H9 (cell line): ENCODE measurements at regions not wholly inside any gene's neighbourhood (a gene's known extent, or its start where the extent isn't known, plus 50 kb on each side); places are given as distances from the start of the nearest gene placed in this dataset.

ENCODE experiments used
- DNase-seq: peaks from one replicate; pipeline ENCODE4 v3.0.0-alpha.2; 2017
- H2AFZ ChIP-seq: one replicate; pipeline ENCODE4 v1.6.1; 2013; ENCODE audit warnings: mild to moderate bottlenecking, low read length, control low read depth, moderate library complexity
- H2AK5ac ChIP-seq: 2 replicates; pipeline ENCODE4 v1.6.1; 2013; ENCODE audit warnings: low read length, control low read depth, mixed read lengths; ENCODE audit not compliant: insufficient read length
- H2BK120ac ChIP-seq: one replicate; pipeline ENCODE4 v1.6.1; 2013; ENCODE audit warnings: low read depth, mild to moderate bottlenecking, low read length, control low read depth, inconsistent platforms; ENCODE audit not compliant: poor library complexity, severe bottlenecking
- H2BK12ac ChIP-seq: 2 replicates; pipeline ENCODE4 v1.6.1; 2013; ENCODE audit warnings: low read length, control low read depth, mixed read lengths, low read depth; ENCODE audit not compliant: insufficient read length
- H2BK15ac ChIP-seq: 2 replicates; pipeline ENCODE4 v1.6.1; 2013; ENCODE audit warnings: low read depth, low read length, control low read depth
- H2BK20ac ChIP-seq: one replicate; pipeline ENCODE4 v1.6.1; 2013; ENCODE audit warnings: low read depth, mild to moderate bottlenecking, low read length, control low read depth, inconsistent platforms; ENCODE audit not compliant: poor library complexity, severe bottlenecking
- H2BK5ac ChIP-seq: 2 replicates; pipeline ENCODE4 v1.6.1; 2013; ENCODE audit warnings: low read length, control low read depth, mixed read lengths; ENCODE audit not compliant: insufficient read length
- H3K14ac ChIP-seq: 2 replicates; pipeline ENCODE4 v1.6.1; 2013; ENCODE audit warnings: low read length, control low read depth; ENCODE audit not compliant: insufficient read depth
- H3K18ac ChIP-seq: 2 replicates; pipeline ENCODE4 v1.6.1; 2013; ENCODE audit warnings: low read depth, mild to moderate bottlenecking, mixed read lengths, low read length, control low read depth; ENCODE audit not compliant: insufficient read length
- H3K23ac ChIP-seq: 2 replicates; pipeline ENCODE4 v1.6.1; 2013; ENCODE audit warnings: low read length, control low read depth, mixed read lengths, low read depth; ENCODE audit not compliant: insufficient read length
- H3K23me2 ChIP-seq: 2 replicates; pipeline ENCODE4 v1.6.1; 2013; ENCODE audit warnings: low read depth, mild to moderate bottlenecking, mixed read lengths, low read length, control low read depth; ENCODE audit not compliant: insufficient read length, poor library complexity, severe bottlenecking
- H3K27ac ChIP-seq: 2 replicates; pipeline ENCODE4 v1.5.1; 2013; ENCODE audit warnings: low read length, control low read depth, mixed read lengths, low read depth; ENCODE audit not compliant: insufficient read length
- H3K27me3 ChIP-seq: 2 replicates; pipeline ENCODE4 v1.6.1; 2013; ENCODE audit warnings: low read length, control low read depth, inconsistent platforms; ENCODE audit not compliant: insufficient read depth
- H3K4ac ChIP-seq: 2 replicates; pipeline ENCODE4 v1.6.1; 2013; ENCODE audit warnings: low read depth, mild to moderate bottlenecking, control low read depth, inconsistent platforms, low read length, moderate library complexity
- H3K4me1 ChIP-seq: 2 replicates; pipeline ENCODE4 v1.6.1; 2013; ENCODE audit warnings: low read length, control low read depth, inconsistent platforms; ENCODE audit not compliant: insufficient read depth
- H3K4me2 ChIP-seq: 2 replicates; pipeline ENCODE4 v1.6.1; 2013; ENCODE audit warnings: low read length, control low read depth, mixed read lengths; ENCODE audit not compliant: insufficient read length, insufficient read depth
- H3K56ac ChIP-seq: 2 replicates; pipeline ENCODE4 v1.6.1; 2013; ENCODE audit warnings: low read depth, mild to moderate bottlenecking, mixed read lengths, low read length, control low read depth; ENCODE audit not compliant: insufficient read length
- H3K79me1 ChIP-seq: 2 replicates; pipeline ENCODE4 v1.6.1; 2013; ENCODE audit warnings: low read depth, mild to moderate bottlenecking, moderate library complexity, low read length, control low read depth, inconsistent platforms; ENCODE audit not compliant: insufficient read depth, poor library complexity, severe bottlenecking
- H3K79me2 ChIP-seq: 2 replicates; pipeline ENCODE4 v1.6.1; 2013; ENCODE audit warnings: low read length, control low read depth, inconsistent platforms; ENCODE audit not compliant: insufficient read depth
- H3K9ac ChIP-seq: 2 replicates; pipeline ENCODE4 v1.6.1; 2013; ENCODE audit warnings: low read length, control low read depth, mixed read lengths; ENCODE audit not compliant: insufficient read length; ENCODE audit errors: extremely low read depth
- H3K9me3 ChIP-seq: one replicate; pipeline ENCODE4 v1.6.1; 2013; ENCODE audit warnings: low read depth, low read length, inconsistent platforms; ENCODE audit not compliant: control insufficient read depth
- H3T11ph ChIP-seq: one replicate; pipeline ENCODE4 v1.6.1; 2013; ENCODE audit warnings: mild to moderate bottlenecking, low read length, control low read depth, inconsistent platforms
- H4K20me1 ChIP-seq: one replicate; pipeline ENCODE4 v1.6.1; 2013; ENCODE audit not compliant: control insufficient read depth, insufficient read length, insufficient read depth
- H4K5ac ChIP-seq: 2 replicates; pipeline ENCODE4 v1.6.1; 2013; ENCODE audit warnings: low read depth, mild to moderate bottlenecking, mixed read lengths, low read length, control low read depth; ENCODE audit not compliant: insufficient read length
- H4K8ac ChIP-seq: replicated peaks from 2 replicates; pipeline ENCODE4 v1.6.1; 2013; ENCODE audit warnings: low read length, control low read depth, mixed read lengths, low read depth; ENCODE audit not compliant: insufficient read length
- H4K91ac ChIP-seq: 2 replicates; pipeline ENCODE4 v1.6.1; 2013; ENCODE audit warnings: low read depth, mild to moderate bottlenecking, moderate library complexity, mixed read lengths, low read length, control low read depth; ENCODE audit not compliant: insufficient read length
- H3K27ac Mint-ChIP-seq, 3 experiments: 2 replicates in 2 of 3; 3 replicates in 1 of 3; pipeline ENCODE4 v1.8.0; 2020 to 2021; ENCODE audit warnings: mixed read lengths in 3 of 3, mild to moderate bottlenecking in 1 of 3, moderate library complexity in 1 of 3
- H3K27me3 Mint-ChIP-seq: 2 replicates; pipeline ENCODE4 v1.8.0; 2021; ENCODE audit warnings: low read depth, mild to moderate bottlenecking, moderate library complexity, mixed read lengths
- H3K36me3 Mint-ChIP-seq, 3 experiments: 2 replicates in 2 of 3; 3 replicates in 1 of 3; pipeline ENCODE4 v1.8.0; 2020 to 2021; ENCODE audit warnings: low read depth in 3 of 3, mixed read lengths in 3 of 3; ENCODE audit not compliant: insufficient read depth in 1 of 3
- H3K4me1 Mint-ChIP-seq, 2 experiments: 2 replicates each; pipeline ENCODE4 v1.8.0; 2020; ENCODE audit warnings: mixed read lengths in 2 of 2
- H3K4me3 Mint-ChIP-seq, 2 experiments: 2 replicates in 1 of 2; 3 replicates in 1 of 2; pipeline ENCODE4 v1.8.0; 2020 to 2021; ENCODE audit warnings: mild to moderate bottlenecking in 2 of 2, mixed read lengths in 2 of 2, moderate library complexity in 1 of 2
- H3K9me3 Mint-ChIP-seq, 2 experiments: 2 replicates in 1 of 2; 3 replicates in 1 of 2; pipeline ENCODE4 v1.8.0; 2020; ENCODE audit warnings: mild to moderate bottlenecking in 2 of 2, mixed read lengths in 2 of 2, moderate library complexity in 1 of 2
- CTCF ChIP-seq: fragments of 200-600 bp; sonication (generic); conservative IDR thresholded peaks from 3 replicates; pipeline ENCODE4 v1.8.0; 2021; ENCODE audit warnings: antibody characterized with exemption, mild to moderate bottlenecking
- WGBS: extraction: QIAGEN DNeasy Blood & Tissue Kit; methylation state at CpG from one replicate; pipeline ENCODE4 v1.1.7; 2013; ENCODE audit warnings: missing lambda C conversion rate, low lambda C conversion rate, mixed read lengths; ENCODE audit not compliant: insufficient read length; ENCODE audit errors: extremely low coverage; 5-methylcytosine and 5-hydroxymethylcytosine counted together

GRCh38 chr6:45803071-45803470 lies 212.6 kb downstream of the CLIC5 start:
- Mint-ChIP-seq H3K27me3 (no peaks in the 10 kb centered on the region; the same call in 1 of the 2 replicates), H3K27ac (no peak overlapping the region), H3K4me3 (no peak overlapping the region), H3K36me3 (no peaks in the 10 kb centered on the region), H3K9me3 (no peaks in the 10 kb centered on the region), H3K4me1 (no peaks in the 10 kb centered on the region)
- no peaks in the 10 kb centered on the region for H3K23me2 ChIP-seq
- H3K4me1 ChIP-seq = no peaks in the 10 kb centered on the region
- H2BK12ac ChIP-seq = no peak overlapping the region
- WGBS = no CpG with 5 or more reads among the region's 4 CpGs
- TF ChIP-seq CTCF = no peak
- H3K27me3 ChIP-seq = no peaks in the 10 kb centered on the region
- H3K56ac ChIP-seq = no peak overlapping the region
- no peak overlapping the region for H3K9ac ChIP-seq
- no peak overlapping the region for H3K14ac ChIP-seq
- no peak overlapping the region for H2BK20ac ChIP-seq
- no peak overlapping the region for H2AFZ ChIP-seq
- H4K91ac ChIP-seq = no peak overlapping the region
- no peak overlapping the region for H3K4ac ChIP-seq
- H2BK5ac ChIP-seq = no peak overlapping the region
- DNase-seq = no peak
- H4K20me1 ChIP-seq = no peaks in the 10 kb centered on the region
- H2AK5ac ChIP-seq = no peak overlapping the region
- no peak overlapping the region for H2BK120ac ChIP-seq
- no peaks in the 10 kb centered on the region for H3K79me1 ChIP-seq
- H3K18ac ChIP-seq = no peak overlapping the region
- H3K4me2 ChIP-seq = no peak overlapping the region
- H3K9me3 ChIP-seq = no peaks in the 10 kb centered on the region
- H3T11ph ChIP-seq = no peak overlapping the region
- no peak overlapping the region for H3K23ac ChIP-seq
- H2BK15ac ChIP-seq = no peak overlapping the region
- H4K8ac ChIP-seq = no peak overlapping the region
- no peaks in the 10 kb centered on the region for H3K79me2 ChIP-seq
- no peak overlapping the region for H4K5ac ChIP-seq
- no peak overlapping the region for H3K27ac ChIP-seq
